ENCODE measurements at regions not wholly inside any gene's neighbourhood (a gene's known extent, or its start where the extent isn't known, plus 50 kb on each side); places are given as distances from the start of the nearest gene placed in this dataset.

- TF ChIP-seq CTCF (IDR thresholded peaks at IDR 0.05): no peak
- no peak for TF ChIP-seq POLR2A (IDR thresholded peaks at IDR 0.05; ENCODE audit: low read depth)
Observed at GRCh38 chr4:14695095-14695845, 307.0 kb upstream of the CPEB2 start.

Data from esophagus muscularis mucosa (tissue), 3 donors.